ENCODE measurements at regions not wholly inside any gene's neighbourhood (a gene's known extent, or its start where the extent isn't known, plus 50 kb on each side); places are given as distances from the start of the nearest gene placed in this dataset.

- H3K4me1 ChIP-seq (ENCODE audit: control insufficient read depth, extremely low read depth, insufficient read depth, low read length) = peaks cover 9% of the 10 kb centered on the region
- DNase-seq (ENCODE audit: low read depth, low spot score) (no peak), FAIRE-seq (no peak)
- dilution Hi-C loops (cut with MboI; ENCODE audit: extremely low pct_ligation_motif_present, low sequenced_read_pairs) = no loop called here
- no peaks in the 10 kb centered on the region for H3K9me3 ChIP-seq (ENCODE audit: control insufficient read depth, low read depth, low read length)
- H3K4me3 ChIP-seq (ENCODE audit: control insufficient read depth in 2 of 3, extremely low read depth in 1 of 3, insufficient read depth in 2 of 3, low read depth in 1 of 3, low read length in 3 of 3) = no peak overlapping the region
- no peak overlapping the region for H2AFZ ChIP-seq (ENCODE audit: control insufficient read depth, low read length)
- no peak overlapping the region for H3K27ac ChIP-seq (ENCODE audit: control insufficient read depth, insufficient read depth, low read length)
- H3K9ac ChIP-seq (ENCODE audit: control insufficient read depth, extremely low read depth, insufficient read depth, low read length) = no peak overlapping the region
- no peak overlapping the region for H3K4me2 ChIP-seq (ENCODE audit: control insufficient read depth, extremely low read depth, insufficient read depth, low read depth, low read length)
- H3K9me1 ChIP-seq (ENCODE audit: control insufficient read depth, extremely low read depth, insufficient read depth, low read length) = no peaks in the 10 kb centered on the region
- H3K27me3 ChIP-seq (ENCODE audit: control insufficient read depth, extremely low read depth, insufficient read depth, low read length) = no peaks in the 10 kb centered on the region
- no peaks in the 10 kb centered on the region for H4K20me1 ChIP-seq (ENCODE audit: control insufficient read depth, extremely low read depth, insufficient read depth, low read length)
- TF ChIP-seq EZH2 (IDR thresholded peaks at IDR 0.05; ENCODE audit: low read length) (no peak), CTCF (optimal IDR thresholded peaks at IDR 0.05 in 1 of 3, IDR thresholded peaks at IDR 0.05 in 1 of 3, conservative IDR thresholded peaks at IDR 0.05 in 1 of 3; ENCODE audit: extremely low read depth in 1 of 3, insufficient read depth in 2 of 3, low read length in 3 of 3) (no peak)
- H3K79me2 ChIP-seq (ENCODE audit: control insufficient read depth, insufficient read depth, low read length) = no peaks in the 10 kb centered on the region
- no peaks in the 10 kb centered on the region for H3K36me3 ChIP-seq (ENCODE audit: control insufficient read depth in 2 of 2, extremely low read depth in 1 of 2, insufficient read depth in 2 of 2, low read length in 2 of 2)
Measured at GRCh38 chr10:4517746-4518145, 308.3 kb upstream of the AKR1E2 start.

- H2AFZ ChIP-seq (ENCODE audit: control insufficient read depth, low read length) = no peak overlapping the region
- dilution Hi-C loops (cut with MboI; ENCODE audit: extremely low pct_ligation_motif_present, low sequenced_read_pairs) = no loop called here
- no peaks in the 10 kb centered on the region for H3K36me3 ChIP-seq (ENCODE audit: control insufficient read depth in 2 of 2, extremely low read depth in 1 of 2, insufficient read depth in 2 of 2, low read length in 2 of 2)
- no peaks in the 10 kb centered on the region for H3K27me3 ChIP-seq (ENCODE audit: control insufficient read depth, extremely low read depth, insufficient read depth, low read length)
- TF ChIP-seq CTCF (optimal IDR thresholded peaks at IDR 0.05 in 1 of 3, IDR thresholded peaks at IDR 0.05 in 1 of 3, conservative IDR thresholded peaks at IDR 0.05 in 1 of 3; ENCODE audit: extremely low read depth in 1 of 3, insufficient read depth in 2 of 3, low read length in 3 of 3) (no peak), EZH2 (IDR thresholded peaks at IDR 0.05; ENCODE audit: low read length) (no peak)
- H3K9me1 ChIP-seq (ENCODE audit: control insufficient read depth, extremely low read depth, insufficient read depth, low read length) = no peaks in the 10 kb centered on the region
- H4K20me1 ChIP-seq (ENCODE audit: control insufficient read depth, extremely low read depth, insufficient read depth, low read length) = no peaks in the 10 kb centered on the region
- no peak overlapping the region for H3K4me2 ChIP-seq (ENCODE audit: control insufficient read depth, extremely low read depth, insufficient read depth, low read depth, low read length)
- H3K27ac ChIP-seq (ENCODE audit: control insufficient read depth, insufficient read depth, low read length) = no peak overlapping the region
- no peaks in the 10 kb centered on the region for H3K9me3 ChIP-seq (ENCODE audit: control insufficient read depth, low read depth, low read length)
- no peaks in the 10 kb centered on the region for H3K79me2 ChIP-seq (ENCODE audit: control insufficient read depth, insufficient read depth, low read length)
- no peak for DNase-seq (ENCODE audit: low read depth, low spot score)
- H3K9ac ChIP-seq (ENCODE audit: control insufficient read depth, extremely low read depth, insufficient read depth, low read length) = no peak overlapping the region
- no peak overlapping the region for H3K4me3 ChIP-seq (ENCODE audit: control insufficient read depth in 2 of 3, extremely low read depth in 1 of 3, insufficient read depth in 2 of 3, low read depth in 1 of 3, low read length in 3 of 3)
- peaks cover 17% of the 10 kb centered on the region for H3K4me1 ChIP-seq (ENCODE audit: control insufficient read depth, extremely low read depth, insufficient read depth, low read length)
- FAIRE-seq = no peak
Measured at GRCh38 chr10:4515721-4516120, 310.3 kb upstream of the AKR1E2 start.

All from keratinocyte (primary cell).